Left forelimb (tissue), 1 donor: ENCODE measurements at regions not wholly inside any gene's neighbourhood (a gene's known extent, or its start where the extent isn't known, plus 50 kb on each side); places are given as distances from the start of the nearest gene placed in this dataset.
"Not testable (repeated sequence)": the region's sequence is repeated elsewhere in the genome, so short reads cannot be mapped to it uniquely, and the experiment has no call there.

Experiments
- DNase-seq: peaks from one replicate; pipeline ENCODE4 v3.0.0-alpha.2; 2018; ENCODE audit warnings: low spot score

DNA sequence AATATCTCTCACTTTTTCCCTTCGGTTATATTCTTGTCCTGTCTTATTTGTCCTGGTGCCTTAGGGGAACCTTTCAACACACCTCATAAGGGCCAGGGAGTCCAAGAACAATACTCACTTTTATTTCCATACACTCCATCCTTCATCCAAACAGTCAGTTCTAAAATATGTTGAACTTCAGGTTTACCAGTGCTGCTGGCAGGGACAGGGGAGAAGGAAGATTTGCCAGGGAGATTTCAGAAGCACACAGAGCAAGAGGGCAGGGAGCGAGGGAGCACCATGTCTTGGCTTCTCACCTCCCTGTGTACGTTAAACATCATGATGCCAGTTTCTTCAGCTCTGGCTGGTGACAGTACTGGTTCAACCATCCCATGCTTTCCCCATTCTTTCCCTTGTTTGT lies 631.1 kb upstream of the FAT1 start:
- DNase-seq = no peak

GRCh38 chr4:187357045-187357643 lies 633.5 kb upstream of the FAT1 start:
- no peak for DNase-seq

- DNase-seq = no peak
These were observed 634.2 kb upstream of the FAT1 start for GRCh38 chr4:187357821-187358220.

GRCh38 chr4:187362937-187363857 lies 632.4 kb upstream of the ZFP42 start:
- DNase-seq = no peak

DNA sequence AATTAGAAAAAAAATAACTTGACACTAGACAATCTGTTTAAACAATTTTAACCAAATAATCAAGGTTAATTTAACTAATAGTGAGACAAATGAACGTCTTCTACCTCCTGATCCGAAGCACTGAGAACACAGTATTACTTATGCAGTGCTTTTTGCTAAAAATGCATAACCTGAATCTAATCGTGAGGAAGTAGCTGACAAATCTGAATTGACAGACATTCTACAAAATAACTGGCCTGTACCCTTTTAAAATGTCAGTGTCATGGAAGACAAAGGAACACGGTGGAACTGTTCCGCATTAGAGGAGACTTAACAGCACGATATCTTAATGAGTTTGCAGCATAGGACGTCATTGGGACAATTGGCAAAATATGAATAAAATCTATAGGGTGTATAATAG lies 631.2 kb upstream of the ZFP42 start:
- DNase-seq = no peak

DNA sequence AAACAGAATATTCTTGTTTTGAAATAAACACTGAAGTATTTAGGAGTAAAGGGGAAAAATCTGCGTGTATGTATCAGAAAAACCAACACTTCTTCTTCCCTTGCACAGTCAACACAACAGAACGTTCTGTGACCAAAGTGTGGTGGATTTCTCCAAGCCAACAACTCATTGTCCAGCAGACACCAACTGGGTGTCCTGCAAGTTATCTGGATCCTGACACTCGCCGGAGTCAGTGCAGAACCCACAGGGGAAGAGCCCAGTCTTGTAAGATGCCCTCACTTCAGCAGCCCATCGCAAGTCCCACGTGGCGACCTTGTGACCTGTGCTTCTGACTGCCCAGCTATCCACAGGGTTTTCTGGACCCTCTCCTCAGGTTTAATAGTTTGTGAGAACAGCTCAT lies 630.7 kb upstream of the ZFP42 start:
- DNase-seq = no peak

- no peak for DNase-seq
These were observed 629.0 kb upstream of the ZFP42 start for GRCh38 chr4:187366530-187366929.

- DNase-seq = no peak
These were observed 624.7 kb upstream of the ZFP42 start for GRCh38 chr4:187370918-187371317.

DNA sequence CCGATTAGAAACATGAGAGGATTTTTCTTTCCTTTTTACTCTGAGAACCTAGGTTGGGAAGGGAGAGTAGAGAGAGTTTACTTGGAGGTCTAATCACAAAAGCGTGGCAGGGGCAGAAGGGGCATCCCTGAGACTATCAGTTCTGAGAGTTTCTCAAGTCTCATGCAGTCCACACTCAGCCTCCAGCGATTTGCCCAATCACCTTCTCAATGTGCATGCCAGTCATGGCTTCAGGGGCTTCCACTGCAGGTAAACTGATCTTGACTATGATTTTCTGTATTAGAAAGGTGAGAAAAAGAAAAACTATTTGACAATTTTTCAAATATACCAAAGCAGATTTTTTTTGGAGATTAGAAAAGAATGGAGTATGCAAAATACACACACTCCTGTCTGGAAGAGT lies 617.1 kb upstream of the ZFP42 start:
- DNase-seq = no peak

DNA sequence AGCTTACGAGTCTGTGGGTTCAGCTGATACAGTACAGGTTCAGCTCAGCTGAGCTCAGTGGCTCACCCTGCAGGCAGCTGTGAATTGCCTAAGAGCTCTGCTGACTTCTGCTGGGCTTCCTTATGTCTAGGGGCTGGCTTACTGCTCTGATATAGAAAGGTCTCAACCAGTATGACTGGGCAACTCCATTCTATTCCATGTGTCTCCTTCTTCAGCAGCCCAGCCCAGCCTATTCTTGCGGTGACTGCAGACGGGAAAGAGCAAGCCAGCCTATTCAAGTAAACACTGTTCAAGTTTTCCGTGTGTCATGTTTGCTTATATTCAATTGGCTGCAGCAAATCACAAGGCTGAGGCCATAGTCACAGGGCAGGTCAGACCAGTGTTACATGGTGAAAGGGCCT lies 615.4 kb upstream of the ZFP42 start:
- DNase-seq = no peak

GRCh38 chr4:187383181-187383580 lies 612.4 kb upstream of the ZFP42 start:
- no peak for DNase-seq

DNA sequence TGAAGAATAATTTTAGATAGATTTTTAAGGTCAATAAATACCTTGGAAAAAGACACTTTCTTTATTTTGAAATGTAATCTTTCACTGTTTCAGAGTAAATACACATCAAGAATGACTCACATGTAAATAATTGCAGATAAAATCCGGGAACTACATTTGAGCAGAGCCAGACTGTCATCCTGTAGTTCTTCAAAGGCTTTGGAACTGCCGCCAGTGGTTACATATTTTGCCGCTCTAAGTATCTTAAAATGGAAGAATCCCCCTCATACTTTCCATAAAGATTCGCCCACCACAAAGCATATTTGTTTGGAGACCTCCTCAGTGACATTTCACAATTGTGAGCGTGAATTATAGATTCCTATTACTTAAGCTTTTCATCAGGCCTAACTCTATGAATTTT lies 607.8 kb upstream of the ZFP42 start:
- no peak for DNase-seq

DNA sequence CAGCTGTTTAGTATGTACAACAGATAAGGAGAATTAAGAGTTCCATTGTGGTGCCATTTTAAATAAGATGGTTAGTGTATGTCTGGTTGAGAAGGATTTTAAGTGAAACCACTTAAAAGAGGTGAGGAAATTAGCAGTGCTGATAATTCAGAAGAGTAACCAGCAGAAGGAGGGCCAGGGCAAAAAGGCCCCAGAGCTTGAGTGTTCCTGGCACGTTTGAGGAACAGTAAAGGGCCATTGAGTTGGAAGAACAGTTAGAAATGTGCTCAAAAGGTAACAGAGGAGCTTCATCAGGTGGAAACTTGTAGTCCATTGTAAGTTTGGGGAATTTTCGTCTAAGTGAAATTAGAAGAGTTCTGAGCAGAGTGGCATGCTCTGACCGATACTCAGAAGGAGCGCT lies 606.2 kb upstream of the ZFP42 start:
- no peak for DNase-seq

GRCh38 chr4:187390646-187391045 lies 604.9 kb upstream of the ZFP42 start:
- no peak for DNase-seq

- no peak for DNase-seq
These were observed 601.8 kb upstream of the ZFP42 start for GRCh38 chr4:187393531-187394344.

GRCh38 chr4:187396106-187396505 lies 599.5 kb upstream of the ZFP42 start:
- no peak for DNase-seq

- DNase-seq = not testable (repeated sequence)
These were observed 587.1 kb upstream of the ZFP42 start for GRCh38 chr4:187408447-187408846.

DNA sequence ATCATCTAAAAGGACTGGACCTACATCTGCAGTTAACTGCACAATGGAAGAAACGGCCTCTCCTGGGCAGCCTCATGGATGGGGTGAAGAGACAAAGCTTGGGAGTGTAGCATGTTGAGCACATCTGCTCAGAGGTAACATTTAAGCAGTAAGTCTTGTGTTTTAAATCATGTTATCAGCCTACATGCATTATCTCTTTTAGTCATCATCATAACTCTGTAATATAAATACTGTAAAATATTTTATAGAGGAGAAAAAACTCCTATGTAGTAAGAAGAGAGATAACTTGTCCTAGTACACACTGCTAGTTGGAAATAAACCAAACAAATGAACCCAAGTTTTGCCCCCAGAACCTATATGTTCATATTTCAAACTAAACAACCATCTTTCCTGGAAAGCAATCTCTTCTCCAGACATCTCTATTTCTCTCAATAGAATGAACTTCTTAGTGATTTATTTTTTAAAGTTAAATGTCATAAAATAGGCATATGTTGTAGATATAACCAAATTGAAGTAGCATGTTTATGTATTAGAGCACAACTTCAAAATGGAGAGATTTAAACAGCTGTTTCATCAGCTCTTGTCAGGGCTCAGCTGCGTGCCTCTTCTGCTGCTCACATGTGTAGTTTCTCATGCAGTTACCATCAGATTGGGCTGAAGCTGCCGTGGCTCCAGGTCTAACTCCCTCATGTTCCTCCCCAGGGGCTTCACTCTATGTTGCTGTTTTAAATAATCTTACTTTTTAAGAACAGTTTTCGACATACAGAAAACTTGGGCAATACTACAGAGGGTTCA lies 581.8 kb upstream of the ZFP42 start:
- no peak for DNase-seq

DNA sequence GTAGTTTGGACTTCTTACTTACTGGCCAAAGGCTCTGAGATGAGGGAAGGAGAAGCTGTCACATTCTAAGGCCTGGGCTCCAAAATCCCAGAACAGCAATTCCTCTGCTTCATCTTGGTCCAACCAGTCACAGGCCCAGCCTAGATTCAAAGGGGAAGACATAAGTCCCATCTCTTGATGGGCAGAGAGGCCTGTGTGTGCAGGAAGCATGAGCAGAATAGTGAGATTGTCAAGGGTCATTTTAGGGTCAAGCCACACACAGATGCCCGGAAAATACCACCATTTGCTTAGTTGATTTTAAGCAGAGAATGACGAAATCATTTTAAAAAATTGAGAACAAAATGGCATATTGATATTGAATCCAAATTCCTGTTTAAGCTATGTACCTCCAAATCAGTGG lies 580.9 kb upstream of the ZFP42 start:
- no peak for DNase-seq

GRCh38 chr4:187415231-187415630 lies 580.3 kb upstream of the ZFP42 start:
- DNase-seq = no peak

DNA sequence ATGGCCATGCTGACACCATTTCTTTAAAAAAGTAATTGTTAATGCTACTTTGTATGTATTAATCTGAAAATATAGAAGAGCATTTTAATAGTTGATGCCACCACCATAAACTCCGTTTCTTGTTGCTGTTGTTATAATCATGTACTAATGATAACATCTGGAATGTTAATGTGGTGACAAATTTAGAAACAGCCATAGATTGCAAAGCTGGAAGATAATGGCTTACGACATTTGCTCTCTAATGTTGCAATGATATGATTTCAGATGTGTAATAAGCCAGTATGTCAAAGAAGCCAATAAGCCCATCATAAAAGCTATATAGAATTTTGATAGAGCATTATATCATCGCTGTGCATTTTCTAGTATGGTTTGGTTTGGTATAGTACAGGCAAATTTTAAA lies 579.4 kb upstream of the ZFP42 start:
- DNase-seq = no peak

GRCh38 chr4:187417721-187418120 lies 577.9 kb upstream of the ZFP42 start:
- no peak for DNase-seq
